H7 (cell line): ENCODE measurements at regions not wholly inside any gene's neighbourhood (a gene's known extent, or its start where the extent isn't known, plus 50 kb on each side); places are given as distances from the start of the nearest gene placed in this dataset.

Experiments
- DNase-seq: peaks from one replicate; pipeline ENCODE4 v3.0.0; 2012
- H3K27me3 ChIP-seq: 2 replicates; pipeline ENCODE4 v1.6.0; 2011; ENCODE audit warnings: mild to moderate bottlenecking, low read length; ENCODE audit not compliant: control insufficient read depth, insufficient read depth
- H3K36me3 ChIP-seq: replicated peaks from 2 replicates; pipeline ENCODE4 v1.5.1; 2011; ENCODE audit warnings: low read length; ENCODE audit not compliant: control insufficient read depth, insufficient read depth
- H3K4me3 ChIP-seq: 2 replicates; pipeline ENCODE4 v1.5.1; 2011; ENCODE audit warnings: low read depth, mild to moderate bottlenecking, control low read depth, low read length, moderate library complexity; ENCODE audit not compliant: insufficient read depth

DNA sequence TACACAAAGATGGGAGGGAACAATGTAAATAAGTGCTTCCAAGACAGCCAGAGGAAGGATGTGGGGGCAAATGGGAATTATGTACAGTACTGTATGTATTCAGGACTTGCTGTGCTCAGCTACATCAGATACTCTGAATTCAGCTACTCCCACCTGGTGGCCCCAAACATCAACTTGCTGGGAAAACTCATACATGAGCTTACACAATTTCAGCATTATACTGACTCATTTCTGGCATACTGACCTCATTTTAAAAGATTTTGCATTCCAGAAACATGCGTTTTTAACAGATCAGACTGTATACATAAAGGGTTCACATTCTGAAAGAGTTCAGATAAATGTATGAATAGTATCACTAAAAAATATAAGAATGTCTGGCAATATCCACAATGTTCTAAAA lies 59.7 kb downstream of the GPX5 start:
- no peak overlapping the region for H3K4me3 ChIP-seq
- no peak for DNase-seq

DNA sequence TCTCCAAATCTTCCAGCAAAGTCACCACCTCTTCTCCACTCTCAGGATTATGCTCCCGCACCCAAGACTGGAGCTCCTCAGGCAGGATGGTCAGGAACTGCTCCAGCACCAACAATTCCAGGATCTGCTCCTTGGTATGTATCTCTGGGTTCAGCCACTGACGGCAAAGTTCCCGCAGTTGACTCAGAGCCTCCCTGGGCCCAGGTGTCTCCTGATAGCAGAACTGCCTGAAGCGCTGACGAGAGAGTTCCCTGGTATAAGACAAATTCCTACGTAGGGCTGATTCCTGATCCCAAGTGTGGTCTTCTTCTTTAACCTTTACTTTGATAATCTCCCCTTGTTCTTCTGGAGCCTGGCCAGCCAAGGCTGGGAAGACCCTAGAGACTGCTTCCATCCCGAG lies 60.6 kb downstream of the GPX5 start:
- H3K36me3 ChIP-seq: no peaks in the 10 kb centered on the region
- H3K4me3 ChIP-seq: peak overlapping the region; percentile 77
- peak; percentile 29 for DNase-seq
- peaks cover 6% of the 10 kb centered on the region; the same call in 1 of the 2 replicates for H3K27me3 ChIP-seq

More for the DNA sequence above, 59.7 kb downstream of the GPX5 start:
- H3K36me3 ChIP-seq: no peaks in the 10 kb centered on the region
- no peaks in the 10 kb centered on the region; the same call in 1 of the 2 replicates for H3K27me3 ChIP-seq

DNA sequence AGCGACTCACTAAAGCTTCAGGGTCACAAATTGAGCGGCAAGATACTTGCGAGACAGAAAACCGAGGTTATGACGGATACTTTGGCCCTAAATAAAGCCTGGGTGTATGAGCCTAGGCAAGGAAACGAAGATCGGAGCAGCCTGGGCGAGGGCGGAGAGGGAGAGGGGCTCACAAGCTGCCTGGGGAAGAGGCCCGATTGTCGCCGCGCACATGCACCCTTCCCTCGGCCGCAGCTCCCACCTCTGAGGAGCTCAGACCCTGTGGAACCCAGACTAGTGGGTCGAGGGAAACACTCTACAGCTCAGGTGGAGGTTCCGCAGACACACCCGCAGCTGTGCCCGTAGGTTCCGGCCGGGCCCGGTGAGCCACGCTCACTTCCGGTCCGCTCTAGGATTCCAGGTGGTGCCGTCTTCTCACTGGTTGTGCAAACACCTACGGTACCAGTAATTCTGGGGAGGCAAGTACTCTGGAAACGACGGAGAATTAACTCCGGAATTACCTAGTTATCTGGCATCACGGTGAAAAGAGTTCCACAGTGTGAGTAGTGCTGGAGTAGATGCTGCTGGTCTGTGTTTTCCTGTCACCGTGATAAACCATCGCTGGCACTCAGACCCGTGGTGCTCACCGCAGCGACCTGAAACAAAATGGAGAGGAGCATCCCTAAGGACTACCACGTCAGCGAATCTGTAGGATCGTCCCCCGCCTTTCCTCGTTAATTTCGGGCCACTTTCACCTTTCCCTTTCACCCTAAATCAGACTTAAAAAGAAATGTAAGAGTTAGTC lies 61.5 kb downstream of the GPX5 start:
- peak overlapping the region; percentile 77 for H3K4me3 ChIP-seq
- peaks cover 8% of the 10 kb centered on the region; the same call in 1 of the 2 replicates for H3K27me3 ChIP-seq
- no peaks in the 10 kb centered on the region for H3K36me3 ChIP-seq
- peak; percentile 81 for DNase-seq

DNA sequence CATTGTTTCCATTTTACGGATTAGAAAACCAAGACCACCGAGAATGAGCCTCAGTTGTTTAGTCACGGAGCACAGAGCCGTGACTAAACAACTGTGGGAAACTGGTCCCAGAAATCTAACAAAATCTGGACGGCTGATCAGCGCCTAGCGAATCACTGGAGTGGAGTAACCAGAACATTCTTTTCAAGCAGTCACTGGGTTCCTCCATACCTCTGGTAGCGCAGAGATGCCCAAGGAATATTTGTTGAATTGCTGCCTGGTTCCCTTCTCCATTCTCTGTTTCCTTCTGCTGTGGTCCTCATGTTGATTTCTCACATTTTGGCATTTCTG lies 62.0 kb downstream of the GPX5 start:
- Histone ChIP-seq H3K36me3 (no peaks in the 10 kb centered on the region), H3K27me3 (peaks cover 8% of the 10 kb centered on the region; the same call in 1 of the 2 replicates), H3K4me3 (peak overlapping the region; percentile 77)
- DNase-seq: peak; percentile 11

DNA sequence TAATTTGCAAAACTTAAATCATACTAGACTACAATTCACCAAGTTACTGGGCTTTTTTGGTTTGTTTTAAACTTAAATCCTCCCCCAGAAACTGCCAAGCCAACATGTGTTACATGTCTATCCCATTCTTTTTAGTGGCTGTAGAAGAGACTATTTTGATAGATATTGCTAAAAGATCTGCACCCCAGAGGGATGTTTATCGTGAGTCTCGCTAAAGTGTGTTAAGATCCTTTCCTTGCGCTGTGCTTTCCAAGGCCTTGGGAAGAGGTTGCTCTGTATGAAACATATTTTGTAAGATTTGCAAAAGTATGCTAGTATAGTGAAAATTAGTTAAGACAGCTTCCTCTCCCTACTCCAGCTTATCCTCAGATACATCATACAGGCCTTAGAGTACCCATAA lies 63.0 kb downstream of the GPX5 start:
- Histone ChIP-seq H3K4me3 (no peak overlapping the region), H3K36me3 (no peaks in the 10 kb centered on the region), H3K27me3 (peaks cover 8% of the 10 kb centered on the region; the same call in 1 of the 2 replicates)
- no peak for DNase-seq

DNA sequence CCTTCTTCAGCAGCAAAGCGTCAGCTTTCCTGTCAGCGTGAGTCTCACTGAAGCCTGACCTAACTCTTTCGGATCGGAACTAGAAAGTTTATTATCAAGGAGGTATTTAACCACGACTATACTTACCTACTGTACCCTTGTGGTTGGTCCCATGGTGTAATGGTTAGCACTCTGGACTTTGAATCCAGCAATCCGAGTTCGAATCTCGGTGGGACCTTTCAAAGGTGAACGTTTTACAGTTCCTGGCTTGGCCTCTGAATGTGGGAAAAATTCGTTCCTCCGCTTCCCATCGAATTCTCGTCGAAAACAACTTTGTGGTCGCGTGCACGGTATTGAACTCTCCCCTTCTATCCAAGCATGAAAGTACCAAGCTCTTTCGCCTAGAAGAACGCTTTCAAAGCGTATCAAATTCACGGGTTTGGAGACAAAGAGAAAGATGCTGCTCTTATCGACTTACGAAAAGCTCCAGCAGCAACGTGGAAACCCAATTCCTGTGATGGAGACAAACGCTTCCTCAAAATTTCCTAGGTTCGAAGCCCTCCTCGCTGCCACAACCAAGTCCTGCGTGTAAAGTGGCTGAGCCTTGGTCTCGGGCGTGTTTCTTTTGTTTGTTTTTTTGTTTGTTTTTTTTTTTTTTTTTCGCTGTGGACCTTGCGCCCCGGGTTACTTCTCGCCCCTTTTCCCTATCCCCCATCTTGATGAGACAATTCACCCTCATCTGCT lies 63.7 kb downstream of the GPX5 start:
- H3K27me3 ChIP-seq: peaks cover 8% of the 10 kb centered on the region; the same call in 1 of the 2 replicates
- H3K4me3 ChIP-seq: peak overlapping the region; percentile 51
- DNase-seq: peak; percentile 66
- H3K36me3 ChIP-seq: no peaks in the 10 kb centered on the region

DNA sequence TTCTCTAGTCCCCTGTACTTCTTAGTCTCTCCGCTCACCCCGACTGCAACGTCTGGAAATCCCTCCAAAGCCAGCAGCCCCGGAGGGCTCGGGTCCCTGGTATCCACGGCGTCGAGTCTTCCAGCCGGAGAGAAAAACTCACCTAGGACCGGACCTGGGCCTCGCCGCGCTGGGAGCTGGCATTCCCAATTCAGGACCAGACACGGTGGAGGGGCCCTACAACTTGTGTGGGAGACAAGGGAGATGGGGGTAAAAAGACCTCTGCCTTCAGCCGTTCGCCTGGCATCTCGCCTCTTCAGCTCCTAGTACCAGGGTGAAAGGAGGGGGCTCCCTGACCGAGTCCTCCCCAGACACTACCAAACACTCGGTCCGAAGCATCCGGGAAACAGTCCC lies 64.3 kb downstream of the GPX5 start:
- Histone ChIP-seq H3K4me3 (peak overlapping the region; percentile 51), H3K27me3 (peaks cover 8% of the 10 kb centered on the region; the same call in 1 of the 2 replicates), H3K36me3 (no peaks in the 10 kb centered on the region)
- DNase-seq: peak; percentile 51

DNA sequence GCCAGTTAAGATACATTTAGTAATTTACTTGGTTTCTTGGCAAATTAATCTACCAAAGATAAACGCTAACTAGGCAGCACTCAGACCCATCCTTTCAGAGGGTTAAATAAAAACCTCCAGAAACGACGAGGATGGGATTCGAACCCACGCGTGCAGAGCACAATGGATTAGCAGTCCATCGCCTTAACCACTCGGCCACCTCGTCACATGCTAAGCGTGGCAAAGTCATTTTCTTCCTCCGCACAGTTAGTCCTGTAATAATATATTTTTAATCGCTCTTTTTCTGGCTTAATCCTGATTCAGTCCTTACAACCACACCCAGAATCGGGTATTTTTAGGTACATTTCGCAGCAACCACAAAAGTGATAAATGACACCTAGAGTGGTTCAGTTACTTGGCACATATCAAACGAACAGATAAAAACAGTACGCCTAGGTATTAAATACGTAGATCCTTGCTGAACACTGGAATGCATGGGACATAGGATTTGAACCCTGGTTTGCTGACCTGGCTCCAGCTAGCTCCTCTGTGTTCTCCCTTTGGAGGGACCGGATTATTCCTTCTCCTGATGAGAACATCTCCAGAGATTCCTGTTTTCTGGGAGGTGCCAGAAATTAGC lies 71.6 kb downstream of the GPX5 start:
- peak; percentile 49 for DNase-seq
- Histone ChIP-seq H3K27me3 (no peaks in the 10 kb centered on the region), H3K36me3 (no peaks in the 10 kb centered on the region), H3K4me3 (peak overlapping the region; percentile 54)

DNA sequence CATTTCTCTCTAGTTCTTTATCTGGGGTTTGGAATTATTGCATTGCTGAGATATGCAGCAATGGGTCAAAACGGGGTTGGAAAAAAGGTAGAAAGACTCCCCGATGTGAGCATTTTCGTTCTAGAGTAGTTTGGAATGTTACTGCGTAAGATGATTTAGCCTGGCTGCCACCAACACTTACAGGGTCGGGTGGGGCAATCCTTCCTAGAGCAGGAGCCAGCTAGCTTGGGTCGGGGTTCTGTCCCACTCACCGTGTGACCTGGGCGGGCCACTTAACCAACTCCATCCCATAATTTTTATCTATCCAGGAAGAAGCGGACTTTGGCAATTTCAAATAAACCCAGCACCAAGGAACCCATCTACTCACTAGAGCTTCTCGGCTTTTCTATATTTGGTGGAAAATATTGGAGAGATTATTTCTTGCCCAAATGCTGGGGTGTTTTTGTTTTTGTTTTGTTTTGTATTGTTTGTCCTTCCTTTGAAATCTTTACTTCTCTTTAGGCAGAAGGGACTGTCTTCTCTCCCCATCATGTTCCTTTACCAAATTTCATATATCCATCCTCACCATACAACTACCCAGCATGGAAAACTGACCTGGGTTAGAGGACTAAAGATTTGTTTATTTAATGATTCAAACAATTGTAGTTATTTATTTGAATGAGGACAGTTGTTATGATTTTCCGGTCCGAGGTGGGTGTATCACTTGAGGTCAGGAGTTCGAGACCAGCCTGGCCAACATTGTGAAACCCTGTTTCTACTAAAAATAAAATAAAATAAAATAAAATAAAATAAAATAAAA lies 72.4 kb downstream of the GPX5 start:
- H3K4me3 ChIP-seq: peak overlapping the region; percentile 54
- no peaks in the 10 kb centered on the region for H3K36me3 ChIP-seq
- H3K27me3 ChIP-seq: no peaks in the 10 kb centered on the region
- peak; percentile 50 for DNase-seq

DNA sequence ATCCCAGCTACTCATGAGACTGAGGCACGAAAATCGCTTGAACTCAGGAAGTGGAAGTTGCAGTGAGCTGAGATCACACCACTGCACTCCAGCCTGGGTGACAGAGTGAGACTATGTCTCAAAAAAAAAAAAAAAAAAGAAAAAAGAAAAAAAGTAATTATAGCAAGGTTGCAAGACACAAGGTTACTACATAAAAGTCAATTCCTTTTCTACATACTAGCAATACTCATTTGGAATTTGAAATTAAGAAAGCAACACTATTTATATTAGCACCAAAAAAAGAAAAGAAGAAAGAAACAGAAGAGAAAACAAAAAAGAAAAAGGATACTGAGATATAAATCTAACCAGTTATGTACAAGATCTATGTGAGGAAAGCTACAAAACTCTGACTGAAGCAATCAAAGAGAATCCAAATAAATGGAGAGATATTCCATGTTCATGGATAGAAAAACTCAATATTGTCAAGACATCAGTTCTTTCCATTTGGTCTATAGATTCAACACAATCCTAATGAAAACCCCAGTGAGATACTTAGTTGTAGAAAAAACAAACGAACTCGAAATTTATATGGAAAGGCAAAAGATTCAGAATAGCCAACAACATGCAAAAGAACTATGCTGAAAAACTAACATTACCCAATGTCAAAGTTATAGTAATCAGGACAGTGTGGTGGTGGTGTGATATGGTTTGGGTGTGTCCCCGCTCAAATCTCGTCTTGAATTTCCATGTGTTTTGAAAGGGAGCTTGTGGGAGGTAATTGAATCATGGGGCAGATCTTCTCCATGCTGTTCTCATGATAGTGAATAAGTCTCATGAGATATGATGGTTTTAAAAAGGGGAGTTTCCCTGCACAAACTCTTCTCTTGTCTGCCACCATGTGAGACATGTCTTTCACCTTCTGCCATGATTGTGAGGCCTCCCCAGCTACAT lies 73.3 kb downstream of the GPX5 start:
- DNase-seq: no peak
- Histone ChIP-seq H3K4me3 (no peak overlapping the region), H3K27me3 (no peaks in the 10 kb centered on the region), H3K36me3 (no peaks in the 10 kb centered on the region)

DNA sequence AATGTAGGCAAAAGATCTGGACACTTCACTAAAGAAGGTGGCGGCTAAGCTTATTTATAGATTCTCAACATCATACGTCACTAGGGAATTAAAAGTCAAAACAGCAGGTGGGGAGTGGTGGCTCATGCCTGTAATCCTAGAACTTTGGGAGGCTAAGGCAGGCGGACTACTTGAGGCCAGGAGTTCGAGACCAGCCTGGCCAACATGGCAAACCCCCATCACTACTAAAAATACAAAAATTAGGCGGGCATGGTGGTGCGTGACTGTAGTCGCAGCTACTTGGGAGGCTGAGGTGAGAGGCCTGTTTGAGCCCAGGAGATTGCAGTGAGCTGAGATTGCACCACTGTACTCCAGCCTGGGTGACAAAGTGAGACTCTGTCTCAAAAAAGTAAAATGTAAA lies 74.6 kb downstream of the GPX5 start:
- Histone ChIP-seq H3K4me3 (no peak overlapping the region), H3K36me3 (no peaks in the 10 kb centered on the region), H3K27me3 (no peaks in the 10 kb centered on the region)
- no peak for DNase-seq

DNA sequence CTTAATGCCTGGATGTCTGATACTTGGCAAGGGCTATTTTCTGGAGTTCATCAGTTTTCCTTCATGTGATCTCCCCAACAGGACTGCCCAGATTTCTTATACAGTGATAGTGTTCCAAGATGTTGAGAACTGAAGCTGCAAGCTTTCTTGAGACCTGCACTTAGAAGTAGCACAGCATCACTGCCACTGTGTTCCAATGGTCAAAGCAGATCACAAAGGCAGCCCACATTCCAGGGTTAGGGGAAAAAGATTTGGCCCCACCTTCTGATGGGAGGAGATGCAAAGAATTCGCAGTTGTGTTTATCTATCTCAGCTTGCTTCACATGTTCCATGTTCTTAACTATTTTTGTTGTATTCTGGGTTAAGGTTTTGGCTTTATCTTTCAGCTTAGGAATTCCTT lies 78.2 kb downstream of the GPX5 start:
- DNase-seq: peak; percentile 30
- 0 out of 2 replicates have a peak, but pooled peaks cover 1% of the 10 kb centered on the region for H3K27me3 ChIP-seq
- H3K36me3 ChIP-seq: no peaks in the 10 kb centered on the region

More for the DNA sequence above, 78.2 kb downstream of the GPX5 start:
- no peak overlapping the region for H3K4me3 ChIP-seq
